ENCODE measurements at regions not wholly inside any gene's neighbourhood (a gene's known extent, or its start where the extent isn't known, plus 50 kb on each side); places are given as distances from the start of the nearest gene placed in this dataset.

DNA sequence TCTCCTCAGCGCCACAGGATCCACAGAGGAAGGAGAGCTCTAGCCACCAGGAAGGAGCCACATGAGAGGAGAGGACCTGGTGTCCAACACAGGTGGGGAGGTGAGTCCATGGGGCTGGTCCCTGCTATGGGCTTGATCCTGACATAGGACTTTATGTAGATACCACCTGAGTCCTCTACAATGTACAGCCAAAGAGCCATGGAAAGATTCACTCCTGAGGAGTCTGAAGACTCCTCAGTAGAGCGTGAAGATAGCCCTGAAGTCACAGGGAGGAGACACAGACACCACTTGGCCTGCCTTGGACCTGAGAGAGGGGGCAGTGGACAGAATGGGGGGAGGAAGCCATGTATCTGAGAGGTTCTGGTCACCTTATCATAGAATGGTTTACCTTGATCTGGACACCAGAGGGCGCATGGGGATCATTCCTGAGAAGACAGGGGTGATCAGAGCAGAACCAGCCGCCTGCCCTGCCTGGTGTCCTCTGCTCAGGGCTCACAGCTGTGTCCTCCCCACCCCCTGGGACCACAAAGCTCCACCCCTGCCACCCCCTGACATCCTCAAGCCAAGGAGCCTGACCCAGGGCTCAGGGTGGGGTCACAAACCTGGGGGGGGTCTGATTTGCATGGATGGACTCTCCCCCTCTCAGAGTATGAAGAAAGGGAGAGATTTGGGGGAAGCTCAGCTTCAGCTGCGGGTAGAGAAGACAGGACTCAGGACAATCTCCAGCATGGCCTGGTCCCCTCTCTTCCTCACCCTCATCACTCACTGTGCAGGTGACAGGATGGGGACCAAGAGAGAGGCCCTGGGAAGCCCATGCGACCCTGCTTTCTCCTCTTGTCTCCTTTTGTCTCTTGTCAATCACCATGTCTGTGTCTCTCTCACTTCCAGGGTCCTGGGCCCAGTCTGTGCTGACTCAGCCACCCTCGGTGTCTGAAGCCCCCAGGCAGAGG lies 77.0 kb downstream of the ZNF280B start (continued):
- TF ChIP-seq, protein P1, sequence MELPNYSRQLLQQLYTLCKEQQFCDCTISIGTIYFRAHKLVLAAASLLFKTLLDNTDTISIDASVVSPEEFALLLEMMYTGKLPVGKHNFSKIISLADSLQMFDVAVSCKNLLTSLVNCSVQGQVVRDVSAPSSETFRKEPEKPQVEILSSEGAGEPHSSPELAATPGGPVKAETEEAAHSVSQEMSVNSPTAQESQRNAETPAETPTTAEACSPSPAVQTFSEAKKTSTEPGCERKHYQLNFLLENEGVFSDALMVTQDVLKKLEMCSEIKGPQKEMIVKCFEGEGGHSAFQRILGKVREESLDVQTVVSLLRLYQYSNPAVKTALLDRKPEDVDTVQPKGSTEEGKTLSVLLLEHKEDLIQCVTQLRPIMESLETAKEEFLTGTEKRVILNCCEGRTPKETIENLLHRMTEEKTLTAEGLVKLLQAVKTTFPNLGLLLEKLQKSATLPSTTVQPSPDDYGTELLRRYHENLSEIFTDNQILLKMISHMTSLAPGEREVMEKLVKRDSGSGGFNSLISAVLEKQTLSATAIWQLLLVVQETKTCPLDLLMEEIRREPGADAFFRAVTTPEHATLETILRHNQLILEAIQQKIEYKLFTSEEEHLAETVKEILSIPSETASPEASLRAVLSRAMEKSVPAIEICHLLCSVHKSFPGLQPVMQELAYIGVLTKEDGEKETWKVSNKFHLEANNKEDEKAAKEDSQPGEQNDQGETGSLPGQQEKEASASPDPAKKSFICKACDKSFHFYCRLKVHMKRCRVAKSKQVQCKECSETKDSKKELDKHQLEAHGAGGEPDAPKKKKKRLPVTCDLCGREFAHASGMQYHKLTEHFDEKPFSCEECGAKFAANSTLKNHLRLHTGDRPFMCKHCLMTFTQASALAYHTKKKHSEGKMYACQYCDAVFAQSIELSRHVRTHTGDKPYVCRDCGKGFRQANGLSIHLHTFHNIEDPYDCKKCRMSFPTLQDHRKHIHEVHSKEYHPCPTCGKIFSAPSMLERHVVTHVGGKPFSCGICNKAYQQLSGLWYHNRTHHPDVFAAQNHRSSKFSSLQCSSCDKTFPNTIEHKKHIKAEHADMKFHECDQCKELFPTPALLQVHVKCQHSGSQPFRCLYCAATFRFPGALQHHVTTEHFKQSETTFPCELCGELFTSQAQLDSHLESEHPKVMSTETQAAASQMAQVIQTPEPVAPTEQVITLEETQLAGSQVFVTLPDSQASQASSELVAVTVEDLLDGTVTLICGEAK (IDR thresholded peaks at IDR 0.05) = no peak
- TF ChIP-seq, protein P1 (CRISPR knock-in tag; IDR thresholded peaks at IDR 0.05) = peak; percentile 56; the same call in 1 of the 2 replicates
- TF ChIP-seq FOXK1 (CRISPR knock-in tag; IDR thresholded peaks at IDR 0.05; ENCODE audit: borderline replicate concordance) (peak; percentile 84; the same call in 1 of the 2 replicates), NR4A1 (CRISPR knock-in tag; IDR thresholded peaks at IDR 0.05) (no peak), NR4A1 (tag; IDR thresholded peaks at IDR 0.05) (peak; percentile 80), SP2 (IDR thresholded peaks at IDR 0.05; ENCODE audit: extremely low read depth, low read depth, low read length, poor library complexity, severe bottlenecking) (peak; percentile 25), PTBP1 (IDR thresholded peaks at IDR 0.05; ENCODE audit: low read depth, low read length) (0 out of 2 replicates have a peak, but pooled peaks have one; percentile 34), OTX1 (CRISPR knock-in tag; IDR thresholded peaks at IDR 0.05) (0 out of 2 replicates have a peak, but pooled peaks have one; percentile 52), MAFK (IDR thresholded peaks at IDR 0.05; ENCODE audit: low read length) (0 out of 2 replicates have a peak, but pooled peaks have one; percentile 28)
- TF ChIP-seq, protein P2, sequence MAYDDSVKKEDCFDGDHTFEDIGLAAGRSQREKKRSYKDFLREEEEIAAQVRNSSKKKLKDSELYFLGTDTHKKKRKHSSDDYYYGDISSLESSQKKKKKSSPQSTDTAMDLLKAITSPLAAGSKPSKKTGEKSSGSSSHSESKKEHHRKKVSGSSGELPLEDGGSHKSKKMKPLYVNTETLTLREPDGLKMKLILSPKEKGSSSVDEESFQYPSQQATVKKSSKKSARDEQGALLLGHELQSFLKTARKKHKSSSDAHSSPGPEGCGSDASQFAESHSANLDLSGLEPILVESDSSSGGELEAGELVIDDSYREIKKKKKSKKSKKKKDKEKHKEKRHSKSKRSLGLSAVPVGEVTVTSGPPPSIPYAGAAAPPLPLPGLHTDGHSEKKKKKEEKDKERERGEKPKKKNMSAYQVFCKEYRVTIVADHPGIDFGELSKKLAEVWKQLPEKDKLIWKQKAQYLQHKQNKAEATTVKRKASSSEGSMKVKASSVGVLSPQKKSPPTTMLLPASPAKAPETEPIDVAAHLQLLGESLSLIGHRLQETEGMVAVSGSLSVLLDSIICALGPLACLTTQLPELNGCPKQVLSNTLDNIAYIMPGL (CRISPR knock-in tag; IDR thresholded peaks at IDR 0.05) = peak; percentile 64
- TF ChIP-seq, protein P3, sequence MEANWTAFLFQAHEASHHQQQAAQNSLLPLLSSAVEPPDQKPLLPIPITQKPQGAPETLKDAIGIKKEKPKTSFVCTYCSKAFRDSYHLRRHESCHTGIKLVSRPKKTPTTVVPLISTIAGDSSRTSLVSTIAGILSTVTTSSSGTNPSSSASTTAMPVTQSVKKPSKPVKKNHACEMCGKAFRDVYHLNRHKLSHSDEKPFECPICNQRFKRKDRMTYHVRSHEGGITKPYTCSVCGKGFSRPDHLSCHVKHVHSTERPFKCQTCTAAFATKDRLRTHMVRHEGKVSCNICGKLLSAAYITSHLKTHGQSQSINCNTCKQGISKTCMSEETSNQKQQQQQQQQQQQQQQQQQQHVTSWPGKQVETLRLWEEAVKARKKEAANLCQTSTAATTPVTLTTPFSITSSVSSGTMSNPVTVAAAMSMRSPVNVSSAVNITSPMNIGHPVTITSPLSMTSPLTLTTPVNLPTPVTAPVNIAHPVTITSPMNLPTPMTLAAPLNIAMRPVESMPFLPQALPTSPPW (CRISPR knock-in tag; IDR thresholded peaks at IDR 0.05) = peak; percentile 68; the same call in 1 of the 2 replicates
- TF ChIP-seq, protein P4, sequence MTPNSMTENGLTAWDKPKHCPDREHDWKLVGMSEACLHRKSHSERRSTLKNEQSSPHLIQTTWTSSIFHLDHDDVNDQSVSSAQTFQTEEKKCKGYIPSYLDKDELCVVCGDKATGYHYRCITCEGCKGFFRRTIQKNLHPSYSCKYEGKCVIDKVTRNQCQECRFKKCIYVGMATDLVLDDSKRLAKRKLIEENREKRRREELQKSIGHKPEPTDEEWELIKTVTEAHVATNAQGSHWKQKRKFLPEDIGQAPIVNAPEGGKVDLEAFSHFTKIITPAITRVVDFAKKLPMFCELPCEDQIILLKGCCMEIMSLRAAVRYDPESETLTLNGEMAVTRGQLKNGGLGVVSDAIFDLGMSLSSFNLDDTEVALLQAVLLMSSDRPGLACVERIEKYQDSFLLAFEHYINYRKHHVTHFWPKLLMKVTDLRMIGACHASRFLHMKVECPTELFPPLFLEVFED (CRISPR knock-in tag; conservative IDR thresholded peaks at IDR 0.05) = 0 out of 2 replicates have a peak, but pooled peaks have one; percentile 57
